H1 (cell line): ENCODE measurements at regions not wholly inside any gene's neighbourhood (a gene's known extent, or its start where the extent isn't known, plus 50 kb on each side); places are given as distances from the start of the nearest gene placed in this dataset.

Source experiments
- EP300 ChIP-seq, 2 experiments: IDR thresholded peaks; 1 replicate in 1 of 2; 2 replicates in 1 of 2; pipeline ENCODE4 v1.6.1; 2011 to 2012; ENCODE audit warnings: low read depth in 2 of 2, low read length in 2 of 2, mild to moderate bottlenecking in 2 of 2, borderline replicate concordance in 1 of 2, inconsistent platforms in 1 of 2, moderate library complexity in 1 of 2
- KDM4A ChIP-seq: IDR thresholded peaks from one replicate; pipeline ENCODE4 v1.7.1; 2012; ENCODE audit warnings: low read depth, mild to moderate bottlenecking, moderate library complexity, low read length, inconsistent platforms; ENCODE audit not compliant: severe bottlenecking
- SP2 ChIP-seq: IDR thresholded peaks from 2 replicates; pipeline ENCODE4 v1.6.1; 2012; ENCODE audit warnings: mild to moderate bottlenecking, low read length, inconsistent platforms
- TEAD4 ChIP-seq: IDR thresholded peaks from 2 replicates; pipeline ENCODE4 v1.6.1; 2012; ENCODE audit warnings: low read depth, low read length, inconsistent platforms, mixed read lengths

- TF ChIP-seq TEAD4 (no peak), EP300 (IDR thresholded peaks at IDR 0.05; ENCODE audit: borderline replicate concordance in 1 of 2, low read depth in 2 of 2, low read length in 2 of 2) (no peak), KDM4A (no peak), SP2 (no peak)
Observed at GRCh38 chr11:37317803-37318202, 719.8 kb upstream of the RAG2 start (continued).
